ENCODE measurements at regions not wholly inside any gene's neighbourhood (a gene's known extent, or its start where the extent isn't known, plus 50 kb on each side); places are given as distances from the start of the nearest gene placed in this dataset.
A peak's percentile ranks its signal among the peaks of the same experiment; 100 is the strongest.
"Not testable (repeated sequence)": the region's sequence is repeated elsewhere in the genome, so short reads cannot be mapped to it uniquely, and the experiment has no call there.

DNA sequence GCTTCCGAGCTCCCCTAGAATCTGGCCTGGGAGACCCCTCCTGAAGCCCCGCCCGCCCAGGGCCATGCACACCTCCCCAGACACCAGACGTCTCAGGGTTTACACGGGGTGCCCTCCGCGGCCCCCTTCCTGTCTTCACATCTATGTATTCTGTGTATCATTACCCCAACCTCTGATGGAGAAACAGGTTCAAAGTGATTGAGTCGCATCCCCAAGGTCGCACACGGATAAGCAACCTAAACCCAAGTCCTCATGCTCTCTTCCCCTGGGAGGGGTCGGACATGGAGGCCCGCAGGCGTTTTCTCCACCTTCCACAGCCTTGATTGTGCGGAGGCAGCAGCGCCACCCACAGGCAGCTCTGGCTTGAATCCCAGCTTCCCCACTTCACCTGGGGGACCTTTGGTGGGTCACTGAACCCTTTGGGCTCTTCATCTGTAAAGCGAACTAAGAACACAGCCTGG, 237.3 kb downstream of the BCL11B start:
- Mint-ChIP-seq H3K4me3 (no peak overlapping the region), H3K36me3 (no peaks in the 10 kb centered on the region), H3K9me3 (no peaks in the 10 kb centered on the region), H3K27ac (no peak overlapping the region), H3K4me1 (ENCODE audit: low read depth in 2 of 2) (peaks cover 0 to 6% of the 10 kb centered on the region in 2 donors), H3K27me3 (peaks cover 5 to 18% of the 10 kb centered on the region in 2 donors)
- ATAC-seq (no peak), DNase-seq (ENCODE audit: low spot score) (no peak)

DNA sequence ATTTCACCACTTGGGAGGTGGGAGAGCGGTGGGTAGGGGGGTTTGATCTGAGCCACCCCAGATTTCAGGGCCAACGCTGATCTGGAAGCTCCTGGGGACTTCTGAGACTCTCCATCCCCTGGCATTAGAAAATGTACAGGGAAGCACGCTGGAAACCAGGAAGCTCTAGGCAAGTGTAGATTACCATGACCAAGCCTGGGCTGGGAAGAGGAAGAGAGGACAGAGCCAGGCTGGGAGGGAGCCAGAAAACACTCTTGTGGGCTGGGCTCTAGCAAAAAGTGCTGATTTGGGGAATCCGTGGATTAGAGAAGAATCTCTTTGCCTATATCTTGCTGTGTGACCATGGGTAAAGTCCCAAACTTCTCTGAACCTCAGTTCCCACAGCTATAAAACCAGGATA, 236.7 kb downstream of the BCL11B start:
- ATAC-seq: no peak
- no peak overlapping the region for H3K4me3 Mint-ChIP-seq
- no peaks in the 10 kb centered on the region for H3K9me3 Mint-ChIP-seq
- H3K4me1 Mint-ChIP-seq (ENCODE audit: low read depth in 2 of 2): peaks cover 0 to 6% of the 10 kb centered on the region in 2 donors
- H3K36me3 Mint-ChIP-seq: no peaks in the 10 kb centered on the region
- H3K27ac Mint-ChIP-seq: no peak overlapping the region
- no peak for DNase-seq (ENCODE audit: low spot score)
- peaks cover 5 to 18% of the 10 kb centered on the region in 2 donors for H3K27me3 Mint-ChIP-seq

DNA sequence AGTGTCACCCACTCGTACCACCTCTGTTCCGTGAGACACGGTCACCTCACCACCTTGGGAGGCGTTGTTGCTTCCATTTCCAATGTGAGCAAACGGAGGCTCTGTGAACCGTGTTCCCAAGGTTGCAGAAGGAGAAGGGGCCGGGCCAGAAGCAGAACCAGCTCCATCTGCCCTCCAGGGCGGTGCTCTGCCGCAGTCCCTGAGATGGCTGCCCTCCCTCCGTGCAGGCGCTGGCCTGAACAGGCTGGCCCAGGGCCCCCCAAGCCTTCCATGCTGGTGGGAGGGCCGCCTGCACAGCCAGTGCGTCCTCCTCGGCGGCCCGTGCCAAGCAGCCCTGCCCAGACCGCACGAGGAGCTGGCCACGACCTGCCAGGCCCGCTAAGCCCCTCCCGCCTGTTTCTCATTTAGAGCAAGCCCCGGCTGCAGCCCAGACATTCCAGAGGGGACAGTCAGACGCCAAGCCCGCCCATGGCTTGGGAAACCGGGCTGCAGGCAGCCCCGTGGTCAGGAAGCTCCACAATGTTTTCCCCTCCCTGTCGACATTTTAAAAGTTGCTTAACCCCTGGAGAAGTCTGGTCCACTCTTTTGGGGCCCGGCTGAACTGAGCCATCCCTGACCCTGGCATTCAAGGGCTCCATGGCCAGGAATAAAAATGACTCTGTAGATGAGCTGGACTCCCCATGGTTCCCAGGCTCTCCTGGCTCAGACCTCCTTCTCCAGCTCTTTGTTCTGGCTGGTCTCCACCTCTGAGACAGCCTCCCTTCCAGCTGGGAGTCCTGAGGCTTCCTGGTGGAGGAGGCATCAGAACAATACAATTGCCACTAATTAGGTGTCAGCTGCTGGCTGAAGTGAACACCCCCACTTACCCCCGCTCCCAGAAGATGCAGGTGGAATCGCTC, 236.0 kb downstream of the BCL11B start:
- peaks cover 0 to 6% of the 10 kb centered on the region in 2 donors for H3K4me1 Mint-ChIP-seq (ENCODE audit: low read depth in 2 of 2)
- peak in 1 of 2 donors; percentile 45 for ATAC-seq

DNA sequence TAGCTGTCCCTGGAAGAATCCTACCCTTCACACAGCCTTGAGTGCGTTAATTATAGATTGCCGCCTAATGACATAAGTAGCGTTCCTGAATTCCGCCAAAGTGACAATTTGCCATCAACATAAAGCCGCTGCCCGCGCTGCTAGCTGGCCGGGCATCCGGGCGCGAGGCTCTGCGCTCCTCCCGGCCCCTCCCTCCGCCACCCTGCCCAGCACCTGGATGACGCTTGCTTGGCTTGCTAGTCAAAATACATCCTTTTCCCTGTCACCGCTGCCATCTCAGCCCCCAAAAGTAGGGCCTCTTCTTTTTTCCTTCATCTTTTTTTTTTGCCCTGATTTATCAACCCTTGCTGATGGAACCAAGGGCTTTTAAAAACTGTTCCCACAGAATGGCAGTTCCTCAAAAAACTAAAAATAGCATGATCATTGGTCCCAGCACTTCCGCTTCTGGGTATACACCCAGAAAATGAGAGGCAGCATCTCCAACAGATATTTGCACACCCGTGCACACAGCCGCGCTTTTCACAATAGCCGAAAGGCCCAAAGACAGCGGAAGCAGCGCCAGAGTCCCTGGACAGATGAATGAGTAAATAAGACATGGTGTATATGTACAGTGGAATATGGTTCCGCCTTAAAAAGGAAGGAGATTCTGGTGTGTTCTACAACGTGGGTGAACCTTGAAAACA, 235.2 kb downstream of the BCL11B start:
- Mint-ChIP-seq H3K36me3 (no peaks in the 10 kb centered on the region), H3K27ac (no peak overlapping the region), H3K4me3 (no peak overlapping the region), H3K9me3 (no peaks in the 10 kb centered on the region), H3K4me1 (ENCODE audit: low read depth in 2 of 2) (peaks cover 0 to 6% of the 10 kb centered on the region in 2 donors), H3K27me3 (peaks cover 5 to 18% of the 10 kb centered on the region in 2 donors)
- no peak for DNase-seq (ENCODE audit: low spot score)
- no peak for ATAC-seq

More for the DNA sequence above, 236.0 kb downstream of the BCL11B start:
- no peak for DNase-seq (ENCODE audit: low spot score)
- peaks cover 5 to 18% of the 10 kb centered on the region in 2 donors for H3K27me3 Mint-ChIP-seq
- H3K4me3 Mint-ChIP-seq: no peak overlapping the region
- H3K27ac Mint-ChIP-seq: no peak overlapping the region
- H3K9me3 Mint-ChIP-seq: no peaks in the 10 kb centered on the region
- H3K36me3 Mint-ChIP-seq: no peaks in the 10 kb centered on the region

DNA sequence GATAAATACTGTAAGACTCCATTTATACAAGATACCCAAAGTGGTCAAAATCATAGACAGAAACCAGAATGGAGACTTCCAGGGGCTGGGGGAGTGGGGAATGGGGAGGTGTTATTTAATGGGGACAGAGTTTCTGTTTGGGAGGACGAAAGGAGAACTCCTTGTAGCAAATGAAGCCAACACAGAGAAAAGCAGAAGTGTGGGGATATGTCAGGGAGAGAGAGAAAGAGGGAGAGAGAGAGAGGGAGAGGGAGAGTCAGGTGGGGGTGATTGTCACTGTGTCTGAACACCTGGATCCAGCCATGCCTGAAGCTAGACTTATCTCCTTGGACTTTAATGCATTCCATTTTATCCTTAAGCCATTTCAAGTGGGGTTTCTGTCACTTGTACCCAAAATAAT, 234.7 kb downstream of the BCL11B start:
- not testable (repeated sequence) for H3K9me3 Mint-ChIP-seq; H3K4me1 Mint-ChIP-seq (ENCODE audit: low read depth in 2 of 2); H3K4me3 Mint-ChIP-seq; ATAC-seq; DNase-seq (ENCODE audit: low spot score); H3K27ac Mint-ChIP-seq; H3K36me3 Mint-ChIP-seq
- peaks cover 5 to 18% of the 10 kb centered on the region in 2 donors for H3K27me3 Mint-ChIP-seq

DNA sequence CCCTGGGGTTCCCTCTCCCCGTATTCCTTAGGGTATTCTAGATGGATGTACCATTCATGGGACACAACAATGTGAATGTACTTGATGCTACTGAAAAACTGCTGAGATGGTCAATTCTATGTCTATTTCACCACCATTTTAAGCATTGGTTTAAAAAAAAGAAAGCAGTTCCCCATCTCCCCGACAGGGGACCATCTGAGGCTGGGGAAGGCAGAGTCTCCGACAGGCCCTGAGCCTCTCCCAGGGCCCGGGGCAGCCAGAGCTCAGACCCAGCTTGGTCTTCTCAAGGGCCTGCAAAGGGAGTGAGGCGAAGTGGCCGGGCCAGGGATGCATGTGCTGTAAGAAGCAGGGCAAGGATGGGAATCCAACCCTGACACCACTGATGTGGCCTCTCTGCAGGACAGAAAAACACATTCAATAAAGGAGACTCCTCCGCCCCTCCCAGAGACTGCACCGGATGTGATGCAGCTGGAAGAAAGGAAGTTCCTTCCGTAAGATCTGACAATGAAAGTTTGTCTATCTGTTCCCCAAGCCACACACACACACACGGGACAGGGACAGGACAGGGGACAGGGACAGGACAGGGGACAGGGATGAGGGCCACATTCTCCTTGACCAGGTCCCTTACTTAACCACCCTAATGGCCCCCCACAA, 234.1 kb downstream of the BCL11B start:
- ATAC-seq (no peak), DNase-seq (ENCODE audit: low spot score) (no peak)
- peaks cover 0 to 6% of the 10 kb centered on the region in 2 donors for H3K4me1 Mint-ChIP-seq (ENCODE audit: low read depth in 2 of 2)
- H3K36me3 Mint-ChIP-seq: no peaks in the 10 kb centered on the region
- no peaks in the 10 kb centered on the region for H3K9me3 Mint-ChIP-seq
- no peak overlapping the region for H3K4me3 Mint-ChIP-seq
- peaks cover 5 to 18% of the 10 kb centered on the region in 2 donors for H3K27me3 Mint-ChIP-seq
- H3K27ac Mint-ChIP-seq: no peak overlapping the region

DNA sequence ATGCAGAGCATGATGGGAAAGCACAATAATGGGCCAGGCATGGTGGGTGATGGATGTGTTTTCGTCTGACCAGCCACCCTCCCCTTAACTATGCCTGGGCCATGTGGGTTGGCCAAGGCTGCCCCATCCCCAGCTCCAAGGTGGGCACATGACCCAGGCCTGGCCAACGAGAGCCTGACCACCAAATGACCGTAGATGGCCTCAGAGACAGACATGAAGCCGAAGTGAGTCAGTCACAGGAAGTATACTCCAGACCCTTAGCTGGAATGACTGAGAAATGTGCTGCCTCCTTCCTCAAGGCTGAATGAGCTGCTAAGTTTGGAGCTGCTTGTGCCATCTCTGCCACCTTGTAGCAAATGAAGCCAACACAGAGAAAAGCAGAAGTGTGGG, 233.6 kb downstream of the BCL11B start:
- Mint-ChIP-seq H3K36me3 (no peaks in the 10 kb centered on the region), H3K9me3 (no peaks in the 10 kb centered on the region), H3K4me1 (ENCODE audit: low read depth in 2 of 2) (peaks cover 0 to 6% of the 10 kb centered on the region in 2 donors), H3K27ac (no peak overlapping the region), H3K4me3 (no peak overlapping the region), H3K27me3 (peaks cover 5 to 18% of the 10 kb centered on the region in 2 donors)
- DNase-seq (ENCODE audit: low spot score) (no peak), ATAC-seq (no peak)

DNA sequence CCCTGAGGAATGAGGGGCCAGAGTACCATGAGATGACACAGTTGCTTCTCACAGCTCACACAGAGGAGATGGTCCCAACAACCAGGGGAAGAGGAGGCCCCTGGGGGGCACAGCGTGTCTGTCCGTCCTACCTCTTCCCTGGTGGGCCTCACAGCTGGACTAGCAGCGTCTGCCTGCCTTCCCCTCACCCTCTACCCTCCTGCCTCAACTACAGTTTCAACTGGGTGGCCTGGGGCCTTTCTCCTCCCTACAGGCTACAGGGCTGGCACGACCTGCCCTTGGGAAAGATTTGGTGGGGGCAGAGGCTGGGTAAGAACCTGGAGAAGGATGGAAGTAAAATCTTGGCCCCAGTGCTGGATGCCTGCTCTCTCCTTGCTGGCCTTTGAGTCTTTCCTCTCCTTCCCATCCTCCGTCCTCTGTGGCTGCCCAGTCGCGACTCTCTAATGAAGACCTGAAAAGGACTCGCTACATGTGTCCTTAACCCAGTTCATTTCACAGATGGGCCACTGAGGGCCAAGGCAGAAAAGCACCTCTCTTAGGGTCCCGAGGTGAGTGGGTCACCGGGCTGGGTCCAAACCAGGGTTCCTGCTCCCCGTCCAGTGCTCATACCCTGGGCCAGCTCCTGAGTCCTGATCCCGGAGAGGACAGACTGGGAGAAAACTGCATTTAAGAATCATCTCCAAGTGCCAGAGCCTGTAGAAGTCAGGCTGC, 232.5 kb downstream of the BCL11B start:
- no peak for ATAC-seq
- Mint-ChIP-seq H3K4me1 (ENCODE audit: low read depth in 2 of 2) (peaks cover 0 to 6% of the 10 kb centered on the region in 2 donors), H3K36me3 (no peaks in the 10 kb centered on the region), H3K4me3 (no peak overlapping the region), H3K27me3 (peaks cover 5 to 16% of the 10 kb centered on the region in 2 donors), H3K27ac (no peak overlapping the region), H3K9me3 (no peaks in the 10 kb centered on the region)
- no peak for DNase-seq (ENCODE audit: low spot score)

DNA sequence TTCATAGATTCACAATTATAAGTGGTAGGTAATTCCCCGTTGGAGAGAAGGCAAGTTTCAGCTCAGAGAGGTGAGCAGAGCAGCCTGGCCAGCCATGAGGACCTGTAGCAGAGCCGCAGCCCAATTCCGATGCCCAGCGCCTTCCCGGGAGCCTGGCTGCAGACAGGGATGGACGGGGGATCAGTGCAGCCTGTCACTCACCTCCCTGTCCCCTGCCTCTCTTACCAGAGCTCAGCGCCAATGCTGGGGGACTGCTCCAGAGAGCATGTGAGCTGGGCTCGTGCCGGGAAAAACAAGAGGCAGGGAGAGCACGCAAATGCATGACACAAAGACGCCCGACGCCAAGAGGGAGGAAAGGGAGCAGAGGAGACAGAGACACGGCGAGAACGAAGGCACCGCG, 231.9 kb downstream of the BCL11B start:
- Mint-ChIP-seq H3K4me3 (no peak overlapping the region), H3K4me1 (ENCODE audit: low read depth in 2 of 2) (peaks cover 0 to 6% of the 10 kb centered on the region in 2 donors), H3K27ac (no peak overlapping the region), H3K27me3 (peaks cover 3 to 15% of the 10 kb centered on the region in 2 donors), H3K36me3 (no peaks in the 10 kb centered on the region), H3K9me3 (peaks cover 4% of the 10 kb centered on the region)
- no peak for ATAC-seq
- DNase-seq (ENCODE audit: low spot score): no peak

DNA sequence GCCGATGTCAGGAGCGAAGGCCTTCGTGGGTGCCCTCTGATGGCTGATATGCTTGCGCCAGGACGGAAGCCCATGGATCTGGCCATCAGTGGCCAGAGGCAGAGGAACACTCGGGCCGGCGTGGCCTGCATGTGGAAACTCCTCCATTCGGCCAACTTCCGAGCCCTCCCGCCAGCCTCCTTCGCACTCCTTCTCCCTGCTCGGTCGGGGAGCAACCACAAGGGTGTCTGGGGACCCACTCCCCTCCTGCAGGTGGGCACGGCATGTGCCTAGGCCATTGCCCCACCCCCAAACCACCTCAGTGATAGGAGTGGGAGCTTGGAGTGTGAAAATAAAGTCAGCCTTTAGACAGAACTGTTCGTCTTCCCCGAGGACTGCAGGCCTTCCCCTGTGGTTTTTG, 231.3 kb downstream of the BCL11B start:
- DNase-seq (ENCODE audit: low spot score) (no peak), ATAC-seq (no peak)
- Mint-ChIP-seq H3K4me1 (ENCODE audit: low read depth in 2 of 2) (peaks cover 0 to 6% of the 10 kb centered on the region in 2 donors), H3K36me3 (no peaks in the 10 kb centered on the region), H3K27me3 (peaks cover 0 to 12% of the 10 kb centered on the region in 2 donors), H3K9me3 (peaks cover 4% of the 10 kb centered on the region), H3K27ac (no peak overlapping the region), H3K4me3 (no peak overlapping the region)

DNA sequence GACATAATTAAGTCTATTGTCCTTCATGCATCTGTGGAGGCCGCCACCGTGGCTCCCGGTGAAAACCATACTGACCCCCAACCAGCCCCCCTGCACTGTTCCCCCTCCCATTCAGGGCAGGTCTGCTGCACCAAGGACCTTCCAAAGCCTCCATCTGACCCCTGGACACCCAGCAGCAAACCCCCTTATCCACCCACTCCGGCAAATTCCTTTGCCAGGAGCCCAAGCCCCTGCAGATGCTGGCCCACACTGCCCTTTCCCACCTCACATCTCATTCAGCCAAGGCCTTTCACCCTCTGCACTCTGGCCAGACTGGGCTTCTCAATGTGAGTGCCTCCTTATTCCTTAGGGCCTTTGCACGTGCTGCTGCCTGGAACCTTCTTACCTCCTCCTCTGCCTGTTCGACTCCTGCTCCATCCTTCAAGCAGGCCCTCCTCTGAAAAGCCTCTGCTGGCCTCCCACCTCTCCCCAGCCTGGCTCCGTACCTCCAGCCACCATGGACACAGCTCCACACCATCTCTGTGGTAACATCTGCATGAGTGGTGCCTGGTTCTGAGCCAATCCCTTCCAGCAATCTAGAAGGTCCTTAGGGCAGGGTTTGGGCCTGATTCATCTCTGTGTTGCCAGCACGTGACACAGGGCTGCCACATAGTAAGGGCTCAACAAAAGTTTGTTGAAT, 230.7 kb downstream of the BCL11B start:
- peaks cover 0 to 12% of the 10 kb centered on the region in 2 donors for H3K27me3 Mint-ChIP-seq
- no peaks in the 10 kb centered on the region for H3K36me3 Mint-ChIP-seq
- no peak for ATAC-seq

DNA sequence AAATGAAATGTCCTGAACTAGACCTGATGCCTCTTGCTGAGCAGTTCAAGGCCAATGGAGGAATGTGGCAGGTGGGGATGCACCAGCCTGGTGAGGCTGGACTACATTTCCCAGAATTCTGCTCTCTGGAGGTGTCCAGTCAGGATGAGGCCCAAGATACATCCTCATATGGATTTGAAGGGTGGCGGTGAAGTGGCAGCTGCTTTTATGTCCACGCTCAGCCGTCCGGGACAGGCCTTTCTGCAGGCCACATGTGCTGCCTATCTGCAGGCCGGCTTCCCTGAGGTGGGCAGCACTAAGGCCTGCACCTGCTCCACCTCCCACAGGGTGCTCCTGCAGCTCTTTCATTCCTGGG, 230.2 kb downstream of the BCL11B start:
- ATAC-seq: no peak
- Mint-ChIP-seq H3K4me1 (ENCODE audit: low read depth in 2 of 2) (peaks cover 4 to 7% of the 10 kb centered on the region in 2 donors), H3K36me3 (no peaks in the 10 kb centered on the region), H3K9me3 (peaks cover 4% of the 10 kb centered on the region), H3K27me3 (peaks cover 0 to 11% of the 10 kb centered on the region in 2 donors), H3K27ac (no peak overlapping the region), H3K4me3 (no peak overlapping the region)
- no peak for DNase-seq (ENCODE audit: low spot score)

More for the DNA sequence above, 230.7 kb downstream of the BCL11B start:
- H3K9me3 Mint-ChIP-seq: peaks cover 4% of the 10 kb centered on the region
- no peak overlapping the region for H3K27ac Mint-ChIP-seq
- no peak overlapping the region for H3K4me3 Mint-ChIP-seq
- no peak for DNase-seq (ENCODE audit: low spot score)
- peaks cover 0 to 6% of the 10 kb centered on the region in 2 donors for H3K4me1 Mint-ChIP-seq (ENCODE audit: low read depth in 2 of 2)

Measured in natural killer cell treated with Interleukin-12 subunit alpha and Interleukin-12 subunit beta and Interleukin-15 and Interleukin-18, amount 100 ng/mL, for 72 hours (primary cell).